ENCODE measurements at regions not wholly inside any gene's neighbourhood (a gene's known extent, or its start where the extent isn't known, plus 50 kb on each side); places are given as distances from the start of the nearest gene placed in this dataset.

DNA sequence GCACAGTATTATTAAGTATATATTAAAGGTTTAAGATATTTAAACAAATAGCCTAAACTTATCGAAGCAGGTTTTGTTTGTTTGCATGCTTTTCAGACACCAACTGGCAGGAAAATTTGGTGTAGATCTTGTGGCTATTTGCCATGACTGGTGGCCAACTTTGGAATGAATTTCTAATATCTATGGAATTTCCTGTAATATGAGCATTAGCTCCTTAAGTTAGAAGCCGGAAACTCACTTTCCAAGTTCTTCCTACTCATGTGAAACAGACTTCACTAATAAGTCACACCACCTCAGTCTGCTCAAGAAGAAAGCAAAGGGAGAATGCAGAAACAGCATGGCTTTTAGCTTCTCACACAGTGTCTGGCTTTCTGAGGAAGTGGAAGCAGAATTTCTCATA lies 563.9 kb downstream of the GRXCR1 start:
- TF ChIP-seq EP300 (IDR thresholded peaks at IDR 0.05) = no peak
- TF ChIP-seq, protein P1, sequence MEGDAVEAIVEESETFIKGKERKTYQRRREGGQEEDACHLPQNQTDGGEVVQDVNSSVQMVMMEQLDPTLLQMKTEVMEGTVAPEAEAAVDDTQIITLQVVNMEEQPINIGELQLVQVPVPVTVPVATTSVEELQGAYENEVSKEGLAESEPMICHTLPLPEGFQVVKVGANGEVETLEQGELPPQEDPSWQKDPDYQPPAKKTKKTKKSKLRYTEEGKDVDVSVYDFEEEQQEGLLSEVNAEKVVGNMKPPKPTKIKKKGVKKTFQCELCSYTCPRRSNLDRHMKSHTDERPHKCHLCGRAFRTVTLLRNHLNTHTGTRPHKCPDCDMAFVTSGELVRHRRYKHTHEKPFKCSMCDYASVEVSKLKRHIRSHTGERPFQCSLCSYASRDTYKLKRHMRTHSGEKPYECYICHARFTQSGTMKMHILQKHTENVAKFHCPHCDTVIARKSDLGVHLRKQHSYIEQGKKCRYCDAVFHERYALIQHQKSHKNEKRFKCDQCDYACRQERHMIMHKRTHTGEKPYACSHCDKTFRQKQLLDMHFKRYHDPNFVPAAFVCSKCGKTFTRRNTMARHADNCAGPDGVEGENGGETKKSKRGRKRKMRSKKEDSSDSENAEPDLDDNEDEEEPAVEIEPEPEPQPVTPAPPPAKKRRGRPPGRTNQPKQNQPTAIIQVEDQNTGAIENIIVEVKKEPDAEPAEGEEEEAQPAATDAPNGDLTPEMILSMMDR (IDR thresholded peaks at IDR 0.05) = no peak
